ENCODE measurements at regions not wholly inside any gene's neighbourhood (a gene's known extent, or its start where the extent isn't known, plus 50 kb on each side); places are given as distances from the start of the nearest gene placed in this dataset.
"Not testable (repeated sequence)": the region's sequence is repeated elsewhere in the genome, so short reads cannot be mapped to it uniquely, and the experiment has no call there.

- no peak for DNase-seq
Observed at GRCh38 chr5:155514105-155514563, 500.6 kb downstream of the KIF4B start.

- DNase-seq = peak; percentile 1
Observed at GRCh38 chr5:155522540-155522939, 509.0 kb downstream of the KIF4B start.

GRCh38 chr5:155529362-155529761 is 515.8 kb downstream of the KIF4B start:
- DNase-seq = no peak

GRCh38 chr5:155530046-155530445 is 516.5 kb downstream of the KIF4B start:
- no peak for DNase-seq

GRCh38 chr5:155532621-155533311 is 519.2 kb downstream of the KIF4B start:
- no peak for DNase-seq

DNA sequence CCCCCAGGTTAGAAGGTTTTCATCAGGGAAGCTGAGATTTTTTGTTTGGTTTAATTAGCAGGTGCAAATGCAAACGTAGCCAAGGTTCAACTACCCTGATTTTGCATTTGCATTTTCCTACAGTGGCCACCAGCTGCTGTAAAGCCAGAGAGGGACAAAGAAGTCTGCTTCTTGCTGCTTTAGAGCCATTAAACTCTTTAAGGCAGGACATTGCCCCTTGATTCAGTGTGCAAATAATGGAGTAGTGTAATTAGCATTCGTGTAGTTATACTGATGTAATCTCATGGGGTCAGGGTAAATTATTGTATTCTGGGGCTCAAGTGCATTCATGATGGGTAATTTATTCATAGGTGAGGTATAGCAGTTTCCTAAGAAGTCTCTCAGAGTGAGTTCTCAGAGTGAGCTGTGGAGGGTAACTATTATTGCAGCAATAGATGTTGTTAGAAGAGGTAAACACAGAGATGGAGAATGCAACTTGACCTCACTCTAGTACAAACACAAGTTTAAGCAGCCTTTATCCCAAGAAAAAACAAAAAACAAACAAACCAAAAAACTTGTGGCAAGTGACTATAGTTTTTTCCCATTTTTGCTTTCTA is 526.5 kb downstream of the KIF4B start:
- DNase-seq = peak; percentile 2

- DNase-seq = peak; percentile 44
Observed at GRCh38 chr5:155546075-155546474, 532.5 kb downstream of the KIF4B start.

DNA sequence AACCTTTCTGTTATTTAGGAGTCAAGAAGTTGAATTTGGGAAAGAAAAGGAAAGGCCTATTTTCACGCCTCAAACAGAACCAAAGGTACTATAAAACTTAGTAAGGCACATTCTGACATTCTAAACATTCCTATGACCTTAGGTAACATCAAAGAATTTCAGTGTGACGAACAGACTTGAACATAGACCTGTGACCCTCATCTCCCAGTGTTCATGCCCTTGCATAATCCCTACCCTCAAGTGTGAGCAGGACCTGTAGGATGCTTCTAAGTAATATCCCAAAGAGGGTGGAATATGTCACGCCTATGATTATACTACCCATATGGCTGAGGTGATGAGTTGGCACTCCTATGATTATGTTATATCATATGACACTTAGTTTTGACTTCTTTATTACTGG is 540.9 kb downstream of the KIF4B start:
- no peak for DNase-seq

- DNase-seq = no peak
Observed at GRCh38 chr5:155556222-155556621, 542.7 kb downstream of the KIF4B start.

- no peak for DNase-seq
Observed at GRCh38 chr5:155556700-155557099, 543.1 kb downstream of the KIF4B start.

- DNase-seq = no peak
Observed at GRCh38 chr5:155562158-155562557, 548.6 kb downstream of the KIF4B start.

DNA sequence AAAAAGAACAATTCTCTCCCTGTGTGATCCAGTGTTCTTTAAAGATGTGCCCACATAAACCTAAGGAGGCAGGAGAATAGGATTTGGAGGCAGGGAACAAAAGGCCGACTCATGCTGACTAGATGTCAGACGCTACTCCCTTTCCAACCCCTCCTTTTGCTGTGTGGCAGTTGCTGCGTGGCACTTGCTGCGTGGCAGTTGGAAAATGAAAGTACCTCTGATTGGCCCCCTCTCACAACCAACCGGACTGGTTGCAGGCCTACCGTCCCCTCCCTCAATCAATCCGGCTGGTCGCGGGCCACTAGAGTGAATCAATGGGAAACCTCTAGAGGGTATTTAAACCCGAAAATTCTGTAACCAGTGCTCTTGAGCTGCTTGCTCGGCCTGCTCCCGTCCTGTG is 551.0 kb downstream of the KIF4B start:
- no peak for DNase-seq

DNA sequence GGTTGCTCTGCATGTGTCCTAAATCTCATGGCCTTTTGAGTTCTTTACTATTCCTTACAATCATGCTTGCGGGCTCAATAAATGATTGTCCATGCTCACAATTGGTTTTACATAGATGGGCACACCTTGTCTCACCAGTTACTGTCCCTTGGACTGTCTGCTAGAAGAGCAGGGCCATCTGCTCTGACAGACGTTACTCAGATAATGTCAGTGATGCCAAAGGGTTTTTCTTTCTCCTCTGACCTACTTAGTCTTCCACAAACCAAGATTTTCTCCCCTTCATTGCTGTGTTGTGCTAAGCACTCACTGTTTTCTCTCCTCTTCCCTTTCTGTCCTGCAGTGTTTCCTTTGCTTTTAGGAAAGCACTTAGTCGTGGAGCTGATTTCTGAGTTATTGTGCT is 562.3 kb downstream of the KIF4B start:
- no peak for DNase-seq

DNA sequence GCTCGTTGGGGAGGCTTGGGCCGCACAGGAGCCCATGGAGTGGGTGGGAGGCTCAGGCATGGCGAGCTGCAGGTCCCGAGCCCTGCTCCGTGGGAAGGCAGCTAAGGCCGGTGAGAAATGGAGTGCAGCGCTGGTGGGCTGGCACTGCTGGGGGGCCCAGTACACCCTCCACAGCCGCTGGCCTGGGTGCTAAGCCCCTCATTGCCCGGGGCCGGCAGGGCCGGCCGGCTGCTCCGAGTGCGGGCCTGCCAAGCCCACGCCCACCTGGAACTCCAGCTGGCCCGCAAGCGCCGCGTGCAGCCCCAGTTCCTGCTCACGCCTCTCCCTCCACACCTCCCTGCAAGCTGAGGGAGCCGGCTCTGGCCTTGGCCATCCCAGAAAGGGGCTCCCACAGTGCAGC is 573.3 kb downstream of the KIF4B start:
- not testable (repeated sequence) for DNase-seq

DNA sequence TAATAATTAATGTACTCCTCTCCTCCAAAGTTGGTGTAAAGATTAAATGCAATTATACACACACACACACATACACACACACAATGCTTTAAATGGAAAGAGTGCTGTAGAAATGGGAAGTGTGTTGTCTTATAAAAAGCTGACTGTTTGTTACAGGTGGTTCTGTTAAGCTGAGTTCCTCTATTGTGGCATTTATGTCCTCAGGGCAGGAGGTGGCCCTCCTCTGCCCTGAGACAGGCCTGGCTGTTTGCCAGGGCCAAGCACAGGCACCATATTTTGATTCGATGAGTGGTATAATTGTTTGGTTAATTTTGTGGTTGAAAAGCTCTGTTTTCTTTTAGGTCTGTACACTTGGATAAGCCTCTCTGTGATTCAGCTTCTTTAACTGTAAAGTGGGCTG is 573.9 kb downstream of the KIF4B start:
- DNase-seq = no peak

- DNase-seq = no peak
Observed at GRCh38 chr5:155591273-155591672, 577.7 kb downstream of the KIF4B start.

GRCh38 chr5:155594270-155594669 is 580.7 kb downstream of the KIF4B start:
- DNase-seq = no peak

DNA sequence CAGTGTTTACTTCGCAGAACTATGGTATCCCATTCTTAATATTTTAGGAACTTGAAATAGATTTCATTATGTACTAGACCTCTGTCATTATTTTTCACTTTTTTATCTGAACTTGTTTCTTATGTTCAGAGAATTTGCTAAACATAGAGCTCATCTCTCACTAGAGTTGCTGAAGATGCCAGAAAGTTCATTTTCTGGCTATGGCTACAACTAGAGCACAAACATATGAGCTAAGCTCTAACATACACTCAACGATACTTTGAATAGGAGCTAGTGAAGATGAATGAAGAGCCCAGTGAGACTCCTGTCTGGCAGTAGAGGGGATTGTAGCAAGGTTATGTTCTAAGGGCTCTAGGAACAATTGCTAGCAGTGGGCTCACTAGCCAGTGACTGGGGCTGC is 582.2 kb downstream of the KIF4B start:
- DNase-seq = no peak

- no peak for DNase-seq
Observed at GRCh38 chr5:155598552-155598951, 585.0 kb downstream of the KIF4B start.

- DNase-seq = peak; percentile 89
Observed at GRCh38 chr5:155605920-155606319, 592.4 kb downstream of the KIF4B start.

DNA sequence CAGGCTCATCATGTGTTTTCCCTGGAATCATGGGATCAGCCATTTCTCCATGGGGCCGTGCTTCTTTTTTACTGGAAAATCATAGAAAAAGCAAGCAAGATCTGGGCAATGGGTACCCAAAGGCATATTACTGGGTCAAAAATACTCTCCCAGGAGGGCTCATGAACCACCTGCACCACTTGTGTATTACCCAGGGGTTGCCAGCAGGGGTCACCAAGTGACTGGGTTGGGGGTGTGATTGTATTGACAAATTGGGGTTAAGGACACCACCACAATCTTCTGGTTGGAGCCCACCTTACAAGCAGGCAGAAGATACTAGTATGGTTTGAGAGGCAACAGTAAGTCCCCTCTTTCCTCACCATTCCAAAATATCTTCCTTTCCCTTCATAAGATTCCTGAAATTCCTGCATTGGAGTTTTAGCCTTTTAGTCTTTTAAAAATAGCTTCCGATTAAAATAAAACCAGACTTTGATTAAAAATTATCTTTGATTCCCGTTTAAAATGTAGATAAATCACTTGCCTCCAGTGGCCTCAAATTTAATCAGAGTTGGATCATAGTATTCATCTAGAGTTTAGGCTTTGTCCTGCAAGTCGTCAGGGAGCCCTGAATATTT is 603.3 kb downstream of the KIF4B start:
- DNase-seq = no peak

DNA sequence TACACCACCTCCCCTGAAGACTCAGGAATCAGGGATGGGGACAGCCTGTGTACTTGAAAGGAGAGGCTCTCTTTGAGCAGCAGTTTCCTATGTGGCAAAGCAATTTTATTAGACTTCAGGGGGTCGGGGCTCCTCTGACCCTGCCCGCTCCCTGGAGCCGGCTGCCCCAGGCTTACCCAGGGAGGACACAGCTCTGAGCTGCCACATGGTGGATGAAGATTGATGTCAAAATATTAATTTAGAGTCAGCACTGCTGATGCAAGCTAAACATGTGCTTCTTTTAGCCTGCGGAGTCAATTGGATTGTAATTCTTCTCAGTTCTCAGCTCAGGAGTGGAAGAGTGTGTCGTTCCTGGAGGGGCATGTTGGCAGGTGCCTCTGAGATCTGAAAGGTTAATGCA is 606.1 kb downstream of the KIF4B start:
- no peak for DNase-seq

GRCh38 chr5:155620821-155621410 is 607.4 kb downstream of the KIF4B start:
- DNase-seq = no peak

Measured in NCI-H1092 (cell line).